HG03108 (cell line): ENCODE measurements at regions not wholly inside any gene's neighbourhood (a gene's known extent, or its start where the extent isn't known, plus 50 kb on each side); places are given as distances from the start of the nearest gene placed in this dataset.

Experiments used
- ATAC-seq: cut with Tn5 transposase; IDR thresholded peaks from one replicate; pipeline ENCODE4 v1.9.1; 2021; ENCODE audit warnings: moderate library complexity; ENCODE audit not compliant: unreplicated experiment

DNA sequence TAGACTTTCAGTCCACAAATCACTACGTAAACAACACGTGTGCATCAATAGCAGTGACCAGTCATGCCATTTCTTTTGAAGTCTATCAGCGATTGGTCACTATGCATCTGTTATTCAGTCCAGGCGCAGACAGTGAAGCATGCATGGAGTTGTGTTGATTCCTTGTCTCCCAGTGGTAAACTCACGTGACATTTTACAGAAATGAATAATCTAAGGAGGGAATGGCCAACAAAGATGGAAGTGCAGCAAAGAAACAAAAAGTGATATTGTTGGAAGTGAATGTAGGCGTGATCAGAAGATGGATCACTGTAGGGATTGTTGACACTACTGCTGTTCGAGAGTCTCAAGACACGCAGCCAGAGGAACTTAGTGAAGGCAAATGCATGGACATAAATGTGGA, 317.8 kb upstream of the MGAT5 start:
- ATAC-seq, result no peak

DNA sequence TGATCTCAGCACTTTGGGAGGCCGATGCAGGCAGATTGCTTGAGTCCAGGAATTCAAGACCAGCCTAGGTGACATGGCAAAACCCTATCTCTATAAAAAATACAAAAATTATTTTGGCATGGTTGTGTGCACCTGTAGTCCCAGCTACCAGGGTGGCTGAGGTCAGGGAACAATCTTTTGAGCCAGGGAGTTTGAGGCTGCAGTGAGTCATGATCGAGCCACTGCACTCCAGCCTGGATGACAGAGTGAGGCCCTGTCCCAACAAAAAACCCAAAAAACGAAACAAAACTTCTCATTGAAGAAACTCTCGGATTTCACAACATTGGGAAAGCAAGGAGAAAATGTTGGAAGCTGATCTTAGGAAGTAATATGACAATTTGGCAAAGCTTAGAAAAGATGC, 317.3 kb upstream of the MGAT5 start:
- ATAC-seq, result no peak

DNA sequence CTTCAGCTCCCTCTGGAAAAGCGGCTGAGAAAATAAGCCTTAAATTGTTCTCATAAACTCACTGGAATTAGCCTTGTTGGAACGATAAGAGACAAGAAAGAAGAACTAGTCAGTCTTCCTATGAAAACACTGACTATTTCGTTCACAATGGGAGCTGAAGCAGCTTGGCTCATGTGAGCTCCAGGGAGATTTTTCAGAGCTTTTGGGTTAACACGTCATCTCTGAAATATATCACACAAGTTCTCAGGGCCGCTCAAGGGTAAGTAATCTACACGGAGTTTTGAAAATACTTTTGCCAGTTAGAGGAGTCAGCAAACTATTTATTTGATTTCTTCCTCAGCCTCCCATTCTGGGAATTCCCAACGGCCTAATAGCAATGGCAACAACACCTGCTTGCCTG, 316.2 kb upstream of the MGAT5 start:
- no peak for ATAC-seq

DNA sequence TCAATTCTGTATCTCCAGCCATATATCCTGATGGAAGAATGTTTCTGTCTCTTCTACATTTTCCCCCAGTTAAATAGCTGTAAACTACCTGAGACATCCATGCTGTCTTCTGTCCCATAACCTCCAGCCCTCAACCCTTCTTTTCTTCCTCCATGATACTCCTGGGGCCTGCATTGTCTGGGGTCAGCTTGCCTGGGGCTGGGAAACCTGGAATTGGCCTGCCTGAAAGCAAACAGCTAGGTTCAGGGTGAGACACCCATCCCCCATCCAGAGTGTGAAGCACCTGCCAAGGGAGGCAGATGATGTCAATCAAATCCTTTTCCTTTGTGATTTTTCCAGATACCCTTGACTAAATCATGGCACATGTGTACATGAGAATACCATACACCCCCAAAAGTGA, 313.7 kb upstream of the MGAT5 start:
- ATAC-seq, result no peak

DNA sequence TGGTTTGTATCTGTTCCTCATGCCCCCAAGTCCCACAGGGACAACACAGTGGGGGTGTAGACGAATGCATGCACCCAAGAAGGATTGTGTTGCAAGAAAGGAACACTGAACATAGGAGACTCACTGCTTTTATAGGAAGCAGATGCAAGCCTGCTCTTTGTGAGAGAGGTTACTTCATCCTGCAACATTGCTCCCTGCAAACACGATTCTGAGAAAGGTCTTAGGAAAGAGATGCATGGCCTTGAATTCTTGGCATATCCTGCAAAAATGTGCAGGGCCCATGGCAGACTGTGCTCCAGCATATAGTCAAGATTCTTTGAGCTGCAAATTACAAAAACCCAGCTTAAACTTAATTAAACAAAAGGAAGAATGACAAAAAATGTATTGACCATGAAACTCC, 312.2 kb upstream of the MGAT5 start:
- no peak for ATAC-seq

DNA sequence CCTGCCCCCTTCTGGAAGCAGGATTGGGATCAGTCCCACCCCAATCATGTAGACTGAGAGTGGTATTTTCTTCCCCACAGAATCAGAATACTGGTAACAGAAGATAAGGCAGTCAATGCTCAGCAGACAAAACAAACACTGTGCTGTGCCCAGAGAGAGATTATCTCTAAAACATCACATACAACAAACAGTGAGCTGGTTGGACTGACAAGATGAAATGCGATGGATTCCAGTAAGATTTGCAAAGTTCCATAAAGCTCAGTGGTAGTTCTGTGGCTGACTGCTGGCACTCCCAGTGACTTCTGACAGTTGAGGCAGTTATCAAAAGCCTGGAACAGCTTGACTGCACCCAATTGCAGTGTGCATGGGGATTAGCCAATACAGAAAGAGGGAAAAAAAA, 311.5 kb upstream of the MGAT5 start:
- no peak for ATAC-seq

DNA sequence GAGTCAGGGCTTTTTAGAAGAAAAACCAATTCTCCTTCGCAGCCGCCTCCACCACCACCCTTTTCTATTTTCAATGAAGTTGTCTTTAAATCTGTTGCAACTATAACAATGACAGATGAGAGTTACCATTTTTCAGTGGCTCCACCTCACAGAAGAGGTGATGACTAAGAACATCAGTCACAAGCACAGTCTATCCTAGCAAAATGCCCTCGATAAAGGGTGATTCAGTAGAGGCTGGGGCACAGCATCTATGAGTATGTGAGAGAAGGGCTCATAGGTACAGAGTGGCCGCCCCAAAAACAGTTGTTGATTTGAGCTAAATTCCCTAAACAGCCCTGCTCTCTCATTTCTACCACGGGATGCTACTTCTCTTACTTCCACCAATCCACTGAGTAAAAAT, 310.8 kb upstream of the MGAT5 start:
- ATAC-seq, result no peak

DNA sequence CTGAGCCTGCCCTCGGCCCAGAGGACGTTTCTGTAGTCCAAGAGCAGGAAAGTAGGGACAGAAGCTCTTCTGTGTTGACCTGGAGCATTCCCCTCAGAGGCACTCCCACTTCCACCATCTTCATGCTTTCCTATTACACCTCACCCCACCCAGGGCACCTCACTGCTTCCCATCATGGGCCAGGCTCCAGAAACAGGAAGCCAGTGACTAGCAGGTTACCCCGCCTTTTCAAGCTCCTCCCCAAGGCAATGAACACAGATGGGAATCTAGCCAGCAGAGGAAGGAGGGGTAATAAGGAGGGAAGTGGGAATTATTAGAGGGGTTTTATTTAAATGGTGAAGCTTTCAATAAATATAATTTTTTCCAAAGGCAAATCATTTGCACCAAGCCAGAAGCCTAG, 308.8 kb upstream of the MGAT5 start:
- ATAC-seq, result no peak

DNA sequence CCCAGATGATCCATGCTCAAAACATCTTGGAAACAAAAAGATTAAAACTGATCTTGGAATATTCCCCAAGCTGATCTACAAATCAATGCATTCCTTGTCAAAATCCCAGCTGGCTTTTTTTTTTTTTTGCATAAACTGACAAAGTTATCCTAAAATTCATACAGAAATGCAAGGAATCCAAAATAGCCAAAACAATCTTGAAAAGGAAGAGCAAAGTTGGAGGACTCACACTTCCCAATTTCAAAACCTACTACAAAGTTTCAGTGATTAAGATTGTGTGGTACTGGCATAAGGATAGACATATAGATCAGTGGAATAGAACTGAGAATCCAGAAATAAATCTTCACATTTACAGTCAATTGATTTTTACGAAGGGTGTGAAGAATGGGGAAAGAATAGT, 306.8 kb upstream of the MGAT5 start:
- ATAC-seq, result no peak

DNA sequence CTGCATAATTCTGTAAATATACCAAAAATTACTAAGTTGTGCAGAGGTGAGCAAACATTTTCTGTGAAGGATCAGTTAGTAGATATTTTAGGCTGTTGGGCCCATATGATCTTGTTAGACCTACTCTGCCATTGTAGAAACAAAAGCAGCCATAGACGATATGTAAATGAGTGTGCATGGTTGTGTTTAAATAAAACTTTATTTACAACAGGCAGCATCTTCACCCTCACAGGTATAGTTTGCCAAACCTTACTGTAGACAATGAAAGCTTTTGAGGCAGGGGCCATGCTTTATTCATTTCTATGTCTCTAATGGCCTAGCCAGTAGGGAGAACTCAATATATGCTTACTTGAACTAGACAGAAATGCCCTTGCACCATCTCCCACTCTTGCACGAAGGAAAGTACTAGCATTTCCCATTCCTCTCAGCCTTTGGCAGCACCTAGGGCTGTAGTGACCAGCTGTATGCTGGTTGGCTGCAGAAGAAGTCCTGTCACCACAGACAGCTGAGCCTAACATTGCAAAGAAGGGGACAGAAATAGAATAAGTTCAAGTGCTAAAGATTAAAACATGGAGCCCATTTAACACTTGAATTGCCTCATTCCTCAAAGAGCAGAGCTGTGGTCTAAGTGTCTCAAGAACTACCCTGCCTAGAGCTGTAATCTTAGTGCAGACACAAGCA, 305.1 kb upstream of the MGAT5 start:
- ATAC-seq, result no peak

DNA sequence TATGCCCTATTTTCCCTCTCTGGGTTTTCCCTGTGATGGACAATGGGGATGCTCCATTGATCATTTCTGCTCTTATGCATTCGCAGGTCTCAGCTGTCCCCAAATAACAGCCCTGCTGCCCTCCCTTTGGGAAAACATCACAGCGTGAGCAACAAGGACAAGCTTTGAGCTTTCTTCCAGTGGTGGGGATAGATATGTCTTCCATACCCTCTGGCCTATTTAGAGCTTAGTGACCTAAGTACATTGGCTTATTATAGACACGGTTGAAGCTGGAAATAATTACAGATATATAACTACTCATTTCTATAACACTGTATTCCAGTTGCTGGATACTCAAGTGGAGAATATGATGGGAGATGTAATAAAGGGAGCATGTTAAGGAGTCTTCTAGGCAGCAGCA, 304.3 kb upstream of the MGAT5 start:
- no peak for ATAC-seq

DNA sequence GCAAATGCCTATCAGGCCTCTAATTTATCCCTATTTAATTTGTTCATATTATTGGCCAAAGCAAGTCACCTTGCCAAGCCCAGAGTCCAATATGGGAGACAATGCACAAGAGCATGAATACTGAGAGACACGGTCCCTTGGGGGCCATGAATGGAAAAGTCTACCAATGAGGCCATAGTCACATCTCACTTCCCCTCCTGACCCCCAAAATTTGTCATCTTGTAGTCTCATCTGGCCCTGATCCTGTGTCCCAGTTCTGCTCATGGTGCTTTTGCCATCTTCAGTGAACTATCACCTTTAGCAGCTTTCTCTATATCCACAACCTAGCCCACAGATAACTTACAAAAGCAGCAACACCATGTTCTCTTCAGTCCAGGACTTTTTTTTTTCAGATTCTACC, 302.7 kb upstream of the MGAT5 start:
- ATAC-seq, result no peak

DNA sequence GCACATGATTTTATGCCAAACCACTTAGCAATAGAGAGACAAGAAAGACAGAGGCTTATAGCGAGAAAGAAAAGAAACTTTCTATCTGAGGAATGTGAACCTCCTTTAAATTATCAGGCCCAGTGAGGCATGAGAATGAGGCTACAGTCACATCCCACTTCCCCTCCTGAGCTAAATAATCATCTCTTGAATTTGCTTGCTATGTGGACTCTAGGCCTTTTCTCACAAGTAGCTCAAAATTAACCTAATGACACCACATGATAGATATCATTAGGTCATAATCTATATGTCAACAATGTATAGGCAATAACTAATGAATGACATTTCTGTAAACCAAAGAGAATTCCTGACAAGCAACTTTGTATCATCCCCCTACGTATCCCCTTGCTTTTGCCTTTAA, 301.5 kb upstream of the MGAT5 start:
- ATAC-seq, result no peak

DNA sequence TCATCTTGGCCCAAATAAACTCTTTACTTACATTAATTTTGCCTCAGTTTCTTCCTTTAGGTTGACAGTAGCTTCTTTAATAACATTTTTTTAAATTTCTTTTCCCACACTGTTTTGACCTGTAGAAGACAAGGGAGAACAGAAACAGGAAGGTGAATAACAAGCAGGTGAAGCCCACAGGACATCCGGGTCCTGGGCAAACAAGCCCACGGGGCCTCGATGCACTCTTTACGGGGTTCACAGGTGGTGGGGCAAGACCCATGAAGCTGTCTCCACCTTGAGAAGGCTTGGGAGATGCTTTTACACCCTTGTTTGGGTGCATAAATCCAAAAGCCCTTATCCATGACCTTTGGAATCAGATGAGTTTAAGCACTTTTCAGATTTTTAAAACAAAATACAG, 301.0 kb upstream of the MGAT5 start:
- no peak for ATAC-seq

DNA sequence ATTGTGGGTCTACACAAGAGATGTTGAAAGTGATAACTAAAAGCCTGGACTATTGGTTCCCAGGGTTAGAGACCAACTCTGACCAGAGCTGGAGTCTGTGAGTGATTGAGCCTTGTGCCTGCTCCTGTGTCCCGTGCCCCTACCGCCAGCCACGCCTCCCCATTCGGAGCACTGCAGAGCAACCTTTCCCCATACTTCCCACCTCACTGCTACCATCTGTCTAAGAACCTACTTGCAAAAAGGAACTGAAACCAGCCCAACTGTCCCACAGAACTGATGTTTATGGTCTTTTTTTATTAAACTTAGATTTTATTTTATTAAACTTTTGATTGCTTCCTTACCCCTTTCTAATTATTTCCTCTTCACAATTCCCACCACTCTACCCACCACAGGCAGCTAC, 300.3 kb upstream of the MGAT5 start:
- peak; percentile 76 for ATAC-seq

DNA sequence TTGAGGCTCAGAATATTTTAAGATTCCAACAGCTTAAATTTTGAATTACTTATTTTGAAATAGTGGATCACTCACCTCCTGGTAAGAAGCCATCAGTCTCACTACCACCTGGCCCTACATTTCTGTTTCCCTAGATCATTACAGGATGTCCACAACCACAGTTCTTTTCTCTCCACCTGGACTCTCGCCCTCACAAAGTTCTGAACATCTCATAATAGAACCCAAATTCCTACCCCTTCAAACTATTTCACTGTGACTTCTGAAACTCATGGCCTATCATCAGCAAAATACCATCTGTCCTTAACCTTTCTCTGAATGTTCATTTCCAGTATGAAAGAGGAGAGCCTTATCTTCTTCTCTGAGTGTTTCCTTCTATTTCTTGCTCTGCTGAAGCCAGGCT, 299.2 kb upstream of the MGAT5 start:
- ATAC-seq, result no peak

DNA sequence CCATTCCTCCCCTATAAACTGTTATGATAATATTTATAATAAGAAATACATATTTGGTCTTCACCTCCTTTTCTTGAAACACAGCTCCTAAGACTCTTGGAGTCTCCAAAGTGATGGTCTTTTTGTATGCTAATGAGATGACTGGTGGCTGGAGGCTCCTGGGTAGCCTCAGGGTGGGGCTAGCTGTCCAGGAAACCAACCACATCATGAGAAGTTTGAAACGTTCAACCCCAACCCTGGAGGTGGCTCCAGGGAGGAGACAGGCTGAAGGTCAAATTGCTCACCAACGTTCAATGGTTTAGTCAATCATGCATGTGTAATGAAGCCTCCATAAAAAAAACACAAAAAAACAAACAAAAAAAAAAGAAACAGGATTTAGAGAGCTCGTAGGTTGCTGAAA, 298.7 kb upstream of the MGAT5 start:
- ATAC-seq, result no peak

DNA sequence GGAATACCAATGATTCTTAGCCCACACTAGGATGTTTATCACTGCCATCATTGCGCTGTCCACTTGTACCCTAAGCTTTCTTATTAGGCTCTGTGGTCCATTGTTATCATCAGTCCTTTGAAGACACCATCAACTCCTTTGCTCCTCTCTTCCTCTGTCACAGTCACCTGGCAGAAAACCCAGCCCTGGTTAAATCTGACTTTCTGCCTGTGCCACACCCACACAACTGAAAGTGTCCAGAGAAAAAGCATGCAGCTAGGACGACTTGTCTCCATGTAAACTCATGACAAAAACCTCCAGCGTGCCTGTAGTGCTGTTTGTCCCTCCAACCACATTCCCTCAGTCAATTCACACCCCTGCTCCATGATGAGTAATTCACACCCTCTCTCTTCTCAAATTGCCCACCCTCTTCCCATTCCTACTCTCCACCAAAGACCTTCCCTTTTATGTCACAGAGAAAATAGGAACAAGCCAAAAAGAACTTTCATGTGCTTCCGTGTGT, 297.4 kb upstream of the MGAT5 start:
- ATAC-seq, result no peak

DNA sequence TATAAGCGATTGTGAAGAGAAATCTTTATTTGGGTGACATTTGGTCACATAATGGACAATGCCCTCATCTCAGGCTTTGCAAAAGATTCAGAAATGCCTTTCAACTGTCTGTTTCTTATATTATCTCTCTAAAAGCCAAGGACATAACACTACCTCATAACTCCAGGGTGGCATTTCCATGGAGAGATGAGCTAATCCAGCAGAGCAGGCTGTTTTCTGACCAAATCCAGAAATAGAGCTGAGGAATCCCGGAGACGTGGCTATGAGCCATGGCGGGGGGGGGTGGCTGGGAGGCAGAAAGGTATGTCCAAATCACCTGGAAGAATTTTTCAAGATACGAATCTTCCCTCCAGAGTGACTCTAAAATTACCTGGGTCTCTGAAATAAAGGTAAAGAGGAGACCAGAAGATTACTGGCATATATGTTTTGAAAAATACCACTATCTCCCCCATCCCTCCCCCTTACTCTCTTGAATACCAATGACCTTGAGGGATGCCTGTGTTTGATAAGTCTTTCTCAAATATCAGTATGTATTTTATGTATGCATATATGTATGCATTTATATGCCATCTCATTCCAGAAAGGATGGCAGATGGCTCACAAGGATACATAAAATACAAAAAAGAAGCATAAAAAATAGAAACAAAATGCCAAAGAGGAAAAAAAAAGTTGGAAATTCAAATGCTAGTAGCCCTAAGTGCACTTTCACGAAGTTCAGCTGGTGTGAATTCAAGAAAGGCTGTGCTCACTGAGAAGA, 296.0 kb upstream of the MGAT5 start:
- ATAC-seq, result no peak

DNA sequence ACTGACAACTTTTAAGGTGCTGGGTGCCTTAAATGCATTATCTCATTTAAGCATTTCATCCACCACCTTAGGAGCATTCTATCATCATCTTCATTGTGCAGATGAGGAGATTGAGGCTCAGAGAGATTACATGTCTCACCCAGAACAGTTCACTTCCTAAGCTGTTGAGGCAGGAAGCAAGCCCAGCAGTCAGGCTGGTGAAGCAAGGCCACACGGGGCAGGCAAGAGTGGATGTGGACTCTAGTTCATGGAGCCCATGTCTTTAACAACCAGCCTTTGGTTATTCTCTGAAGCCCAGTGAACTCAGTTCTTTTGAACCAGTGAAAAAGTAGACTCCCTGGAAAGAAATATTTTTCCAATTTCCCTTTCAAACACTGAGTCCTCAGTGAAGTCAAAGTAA, 294.8 kb upstream of the MGAT5 start:
- no peak for ATAC-seq

DNA sequence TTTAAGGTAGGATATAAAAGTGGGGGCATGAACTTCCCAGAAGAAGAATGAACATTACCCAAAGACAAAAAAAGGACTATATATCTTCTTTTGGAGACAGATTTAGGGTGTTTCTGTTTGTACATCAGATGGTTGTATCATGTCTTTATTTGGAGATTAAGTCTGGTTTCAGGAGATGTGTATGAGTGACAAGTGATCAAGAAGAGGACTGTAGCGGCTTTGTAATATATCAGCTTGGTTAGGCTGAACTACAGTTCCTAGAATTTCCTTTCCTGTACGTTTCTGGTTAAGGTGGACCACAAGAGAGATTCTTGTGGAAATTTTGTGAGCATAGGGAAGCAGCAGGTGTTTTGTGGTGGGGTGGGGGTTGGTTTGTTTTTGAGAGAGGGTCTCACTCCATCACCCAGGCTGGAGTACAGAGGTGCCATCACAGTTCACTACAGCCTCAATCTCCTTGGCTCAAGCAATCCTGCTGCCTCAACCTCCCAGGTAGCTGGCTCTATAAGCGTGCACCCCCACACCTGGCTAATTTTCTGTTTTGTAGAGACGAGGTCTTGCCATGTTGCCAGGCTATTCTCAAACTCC, 287.1 kb upstream of the MGAT5 start:
- ATAC-seq, result no peak

DNA sequence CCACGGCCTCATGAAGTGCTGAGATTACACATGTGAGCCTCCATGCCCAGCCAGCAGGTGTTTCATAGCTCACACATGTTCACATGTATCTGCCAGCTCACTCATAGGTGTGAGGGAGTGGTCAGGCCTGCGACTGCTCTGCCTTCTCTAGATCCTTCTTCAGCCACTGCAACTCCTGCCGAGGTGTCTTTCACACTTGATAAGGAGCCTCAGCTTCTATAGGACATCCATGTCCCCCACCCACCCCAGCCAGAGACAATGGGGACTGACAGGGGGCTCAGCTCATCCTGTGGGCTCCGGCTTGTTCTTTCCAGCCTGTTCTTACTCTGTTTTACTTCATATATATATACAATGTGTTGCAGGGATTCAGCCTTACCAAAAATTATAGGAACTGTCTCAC, 286.5 kb upstream of the MGAT5 start:
- no peak for ATAC-seq
